ENCODE measurements at regions not wholly inside any gene's neighbourhood (a gene's known extent, or its start where the extent isn't known, plus 50 kb on each side); places are given as distances from the start of the nearest gene placed in this dataset.

DNA sequence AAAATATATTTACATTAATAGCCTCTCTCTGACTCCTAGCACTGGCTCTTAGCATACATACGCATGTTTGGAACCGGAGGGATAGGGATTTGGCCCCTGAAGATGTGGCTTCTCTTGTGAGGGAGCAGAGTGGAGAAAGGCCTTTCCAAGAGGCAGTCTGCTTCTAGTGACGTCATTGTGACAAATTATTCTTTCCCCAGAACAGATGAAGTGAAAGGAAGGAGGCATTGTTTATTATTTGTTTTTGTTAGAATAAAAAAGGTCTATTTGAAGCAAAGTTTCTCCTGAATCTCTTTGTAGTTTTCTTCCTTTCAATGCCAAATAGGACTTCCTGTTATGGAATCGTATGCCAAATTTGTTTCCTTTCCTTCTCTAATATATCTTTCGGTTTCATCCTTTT, 361.6 kb downstream of the ICE1 start:
- Histone ChIP-seq H3K36me3 (ENCODE audit: insufficient read depth, low read length) (no peaks in the 10 kb centered on the region), H3F3A (ENCODE audit: insufficient read depth, low read length, poor library complexity, severe bottlenecking) (no peaks in the 10 kb centered on the region), H3K9ac (ENCODE audit: low read length) (no peak overlapping the region), H3K9me2 (ENCODE audit: insufficient read depth, low read length) (no peaks in the 10 kb centered on the region), H2AFZ (ENCODE audit: low read depth, low read length) (no peak overlapping the region), H3K9me3 (ENCODE audit: low read length) (no peaks in the 10 kb centered on the region), H3K27me3 (ENCODE audit: insufficient read depth, low read depth, low read length) (no peaks in the 10 kb centered on the region), H3K79me2 (replicated peaks; ENCODE audit: insufficient read depth, low read length) (no peaks in the 10 kb centered on the region), H3K4me3 (ENCODE audit: low read length) (no peak overlapping the region), H3K27ac (ENCODE audit: low read length) (no peak overlapping the region), H3K4me2 (ENCODE audit: low read length) (no peak overlapping the region), H4K20me1 (ENCODE audit: insufficient read depth) (no peaks in the 10 kb centered on the region)
- TF ChIP-seq EZH2 (IDR thresholded peaks at IDR 0.05; ENCODE audit: borderline replicate concordance, insufficient read depth, low read length, poor library complexity, severe bottlenecking) = no peak
- no peak for TF ChIP-seq CTCF (IDR thresholded peaks at IDR 0.05; ENCODE audit: poor library complexity, severe bottlenecking)
- TF ChIP-seq SMC3 (conservative IDR thresholded peaks at IDR 0.05; ENCODE audit: poor library complexity) = no peak
- TF ChIP-seq, protein P1, sequence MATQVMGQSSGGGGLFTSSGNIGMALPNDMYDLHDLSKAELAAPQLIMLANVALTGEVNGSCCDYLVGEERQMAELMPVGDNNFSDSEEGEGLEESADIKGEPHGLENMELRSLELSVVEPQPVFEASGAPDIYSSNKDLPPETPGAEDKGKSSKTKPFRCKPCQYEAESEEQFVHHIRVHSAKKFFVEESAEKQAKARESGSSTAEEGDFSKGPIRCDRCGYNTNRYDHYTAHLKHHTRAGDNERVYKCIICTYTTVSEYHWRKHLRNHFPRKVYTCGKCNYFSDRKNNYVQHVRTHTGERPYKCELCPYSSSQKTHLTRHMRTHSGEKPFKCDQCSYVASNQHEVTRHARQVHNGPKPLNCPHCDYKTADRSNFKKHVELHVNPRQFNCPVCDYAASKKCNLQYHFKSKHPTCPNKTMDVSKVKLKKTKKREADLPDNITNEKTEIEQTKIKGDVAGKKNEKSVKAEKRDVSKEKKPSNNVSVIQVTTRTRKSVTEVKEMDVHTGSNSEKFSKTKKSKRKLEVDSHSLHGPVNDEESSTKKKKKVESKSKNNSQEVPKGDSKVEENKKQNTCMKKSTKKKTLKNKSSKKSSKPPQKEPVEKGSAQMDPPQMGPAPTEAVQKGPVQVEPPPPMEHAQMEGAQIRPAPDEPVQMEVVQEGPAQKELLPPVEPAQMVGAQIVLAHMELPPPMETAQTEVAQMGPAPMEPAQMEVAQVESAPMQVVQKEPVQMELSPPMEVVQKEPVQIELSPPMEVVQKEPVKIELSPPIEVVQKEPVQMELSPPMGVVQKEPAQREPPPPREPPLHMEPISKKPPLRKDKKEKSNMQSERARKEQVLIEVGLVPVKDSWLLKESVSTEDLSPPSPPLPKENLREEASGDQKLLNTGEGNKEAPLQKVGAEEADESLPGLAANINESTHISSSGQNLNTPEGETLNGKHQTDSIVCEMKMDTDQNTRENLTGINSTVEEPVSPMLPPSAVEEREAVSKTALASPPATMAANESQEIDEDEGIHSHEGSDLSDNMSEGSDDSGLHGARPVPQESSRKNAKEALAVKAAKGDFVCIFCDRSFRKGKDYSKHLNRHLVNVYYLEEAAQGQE (IDR thresholded peaks at IDR 0.05; ENCODE audit: borderline replicate concordance) = no peak
- no peak for TF ChIP-seq RAD21 (conservative IDR thresholded peaks at IDR 0.05)
- no peak for TF ChIP-seq POLR2AphosphoS5 (IDR thresholded peaks at IDR 0.05)
- TF ChIP-seq MXI1 (conservative IDR thresholded peaks at IDR 0.05; ENCODE audit: poor library complexity, severe bottlenecking) = no peak
- no peak for TF ChIP-seq EP300 (conservative IDR thresholded peaks at IDR 0.05; ENCODE audit: poor library complexity, severe bottlenecking)
- TF ChIP-seq TAF1 (IDR thresholded peaks at IDR 0.05; ENCODE audit: low read depth) = no peak

GRCh38 chr5:5783021-5783420, 360.5 kb downstream of the ICE1 start:
- H3K4me2 ChIP-seq (ENCODE audit: low read length) = no peak overlapping the region
- H3K27me3 ChIP-seq (ENCODE audit: insufficient read depth, low read depth, low read length) = no peaks in the 10 kb centered on the region
- no peaks in the 10 kb centered on the region for H4K20me1 ChIP-seq (ENCODE audit: insufficient read depth)
- H2AFZ ChIP-seq (ENCODE audit: low read depth, low read length) = no peak overlapping the region
- no peak overlapping the region for H3K4me3 ChIP-seq (ENCODE audit: low read length)
- H3K9me3 ChIP-seq (ENCODE audit: low read length) = no peaks in the 10 kb centered on the region
- H3K79me2 ChIP-seq (replicated peaks; ENCODE audit: insufficient read depth, low read length) = no peaks in the 10 kb centered on the region
- H3K27ac ChIP-seq (ENCODE audit: low read length) = no peak overlapping the region
- no peaks in the 10 kb centered on the region for H3F3A ChIP-seq (ENCODE audit: insufficient read depth, low read length, poor library complexity, severe bottlenecking)
- H3K9ac ChIP-seq (ENCODE audit: low read length) = no peak overlapping the region
- no peaks in the 10 kb centered on the region for H3K9me2 ChIP-seq (ENCODE audit: insufficient read depth, low read length)
- H3K36me3 ChIP-seq (ENCODE audit: insufficient read depth, low read length) = no peaks in the 10 kb centered on the region
- no peak for TF ChIP-seq MXI1 (conservative IDR thresholded peaks at IDR 0.05; ENCODE audit: poor library complexity, severe bottlenecking)
- no peak for TF ChIP-seq POLR2AphosphoS5 (IDR thresholded peaks at IDR 0.05)
- TF ChIP-seq CTCF (IDR thresholded peaks at IDR 0.05; ENCODE audit: poor library complexity, severe bottlenecking) = no peak
- no peak for TF ChIP-seq SMC3 (conservative IDR thresholded peaks at IDR 0.05; ENCODE audit: poor library complexity)
- no peak for TF ChIP-seq RAD21 (conservative IDR thresholded peaks at IDR 0.05)
- no peak for TF ChIP-seq TAF1 (IDR thresholded peaks at IDR 0.05; ENCODE audit: low read depth)
- no peak for TF ChIP-seq EP300 (conservative IDR thresholded peaks at IDR 0.05; ENCODE audit: poor library complexity, severe bottlenecking)
- TF ChIP-seq, protein P1 (IDR thresholded peaks at IDR 0.05; ENCODE audit: borderline replicate concordance) = no peak
- TF ChIP-seq EZH2 (IDR thresholded peaks at IDR 0.05; ENCODE audit: borderline replicate concordance, insufficient read depth, low read length, poor library complexity, severe bottlenecking) = no peak

Data from neural cell (in vitro differentiated cells).